LNCaP clone FGC (cell line): ENCODE measurements at regions not wholly inside any gene's neighbourhood (a gene's known extent, or its start where the extent isn't known, plus 50 kb on each side); places are given as distances from the start of the nearest gene placed in this dataset.

Source experiments
- DNase-seq: peaks from one replicate; pipeline ENCODE4 v3.0.0-alpha.2; 2011; ENCODE audit warnings: low read depth
- H3K4me3 ChIP-seq: 2 replicates; pipeline ENCODE4 v1.5.1; 2011; ENCODE audit warnings: mild to moderate bottlenecking, low read depth, low read length, control low read depth
- CTCF ChIP-seq: IDR thresholded peaks from 2 replicates; pipeline ENCODE4 v1.5.1; 2012; ENCODE audit warnings: mild to moderate bottlenecking; ENCODE audit not compliant: control insufficient read depth, insufficient read depth; ENCODE audit errors: extremely low read depth

- no peak overlapping the region for H3K4me3 ChIP-seq
- TF ChIP-seq CTCF = no peak
- no peak for DNase-seq
Observed at GRCh38 chr5:56507351-56507930, 274.3 kb upstream of the ANKRD55 start.

DNA sequence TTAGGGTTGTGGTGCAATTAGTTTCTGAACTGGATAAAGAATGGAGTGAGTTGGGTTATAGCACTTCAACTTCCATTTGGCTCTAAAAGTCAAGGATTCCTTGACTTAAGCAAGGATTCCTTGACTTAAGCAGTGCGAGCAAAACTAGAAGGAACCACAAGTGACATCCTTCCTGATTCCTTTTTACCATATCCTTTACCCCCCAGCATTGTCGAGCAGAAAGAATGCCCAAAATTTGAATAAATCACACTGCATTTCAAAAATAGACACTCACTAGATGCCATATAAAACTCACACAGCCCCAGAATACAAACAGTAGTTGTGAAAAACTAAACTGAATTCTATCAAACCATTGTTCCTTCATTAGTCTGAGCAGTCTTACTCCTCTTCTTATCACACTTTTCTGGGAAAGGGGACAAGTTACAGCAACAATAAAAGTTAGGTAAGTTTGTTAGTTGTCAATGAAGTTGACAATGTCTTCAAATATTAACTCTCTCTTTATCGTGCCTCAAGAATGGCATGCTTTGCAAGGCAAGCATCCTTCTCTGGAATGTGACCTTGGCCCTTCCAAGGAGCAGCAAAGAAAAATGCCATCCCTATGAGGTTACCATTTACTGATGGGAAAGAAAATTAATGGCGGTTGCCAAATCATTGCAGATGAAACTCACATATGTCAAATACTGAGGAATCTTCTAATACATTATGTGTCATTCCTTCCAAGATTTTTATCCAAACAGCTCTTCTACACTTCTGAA is 273.3 kb upstream of the ANKRD55 start:
- no peak overlapping the region for H3K4me3 ChIP-seq
- TF ChIP-seq CTCF = no peak
- DNase-seq = no peak

- no peak overlapping the region for H3K4me3 ChIP-seq
- no peak for TF ChIP-seq CTCF
- DNase-seq = no peak
Observed at GRCh38 chr5:56503929-56504328, 270.8 kb upstream of the ANKRD55 start.

DNA sequence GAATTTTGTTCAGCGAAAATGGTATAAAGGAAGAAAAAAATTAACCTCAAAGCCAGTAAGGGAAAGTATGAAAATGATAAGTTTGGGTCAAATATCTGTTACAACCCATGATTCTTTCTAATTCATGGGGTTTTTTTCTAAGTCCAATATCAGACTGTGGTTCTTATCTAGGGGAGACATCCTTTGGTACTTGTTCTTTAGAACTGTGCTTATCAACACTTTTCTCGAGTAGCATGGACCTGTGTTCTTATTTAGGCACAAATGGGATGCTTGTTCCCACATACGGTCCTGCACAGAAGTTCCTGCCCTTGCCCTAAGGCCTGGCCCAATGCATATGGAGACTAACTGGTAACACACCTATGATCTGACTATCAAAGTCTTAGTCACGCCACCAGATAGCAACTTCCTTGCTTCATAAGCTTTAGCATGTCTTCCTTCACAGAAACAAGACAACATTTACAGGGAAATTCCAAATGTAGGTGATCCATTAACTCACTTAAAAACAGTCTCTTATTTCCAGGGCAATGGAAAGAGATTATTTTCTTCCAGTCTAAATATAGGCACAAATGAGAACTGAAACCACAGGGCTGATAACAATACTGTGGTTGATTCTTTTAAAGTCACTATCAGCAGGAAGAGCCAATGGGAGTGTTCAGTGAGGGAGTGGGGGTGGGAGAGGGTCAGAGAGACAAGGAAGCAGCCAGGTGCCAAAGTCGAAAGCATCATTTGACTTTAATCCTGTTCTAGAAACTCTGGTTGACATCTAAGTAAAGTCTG is 268.8 kb upstream of the ANKRD55 start:
- no peak overlapping the region for H3K4me3 ChIP-seq
- no peak for DNase-seq
- TF ChIP-seq CTCF = no peak

DNA sequence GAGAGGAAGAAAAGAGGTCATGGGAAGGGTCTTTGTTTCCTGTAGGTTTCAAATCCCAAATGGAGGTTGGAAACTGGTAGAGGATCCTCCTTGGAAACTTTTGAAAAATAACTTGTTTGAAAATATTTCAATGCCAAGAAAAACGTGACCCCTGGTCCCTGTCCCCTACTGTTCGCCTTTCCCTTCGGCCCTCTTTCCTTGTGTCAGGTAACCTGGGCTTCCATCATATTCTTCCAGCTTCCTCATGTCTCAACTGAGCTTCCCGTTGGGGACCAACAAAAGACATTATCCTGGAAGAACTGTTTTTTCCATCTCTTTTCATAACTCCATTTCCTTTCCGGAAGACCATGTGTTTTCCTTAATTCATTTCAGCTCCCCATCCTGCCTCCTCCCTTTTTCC is 266.8 kb upstream of the ANKRD55 start:
- TF ChIP-seq CTCF = no peak
- DNase-seq = no peak
- H3K4me3 ChIP-seq = no peak overlapping the region

DNA sequence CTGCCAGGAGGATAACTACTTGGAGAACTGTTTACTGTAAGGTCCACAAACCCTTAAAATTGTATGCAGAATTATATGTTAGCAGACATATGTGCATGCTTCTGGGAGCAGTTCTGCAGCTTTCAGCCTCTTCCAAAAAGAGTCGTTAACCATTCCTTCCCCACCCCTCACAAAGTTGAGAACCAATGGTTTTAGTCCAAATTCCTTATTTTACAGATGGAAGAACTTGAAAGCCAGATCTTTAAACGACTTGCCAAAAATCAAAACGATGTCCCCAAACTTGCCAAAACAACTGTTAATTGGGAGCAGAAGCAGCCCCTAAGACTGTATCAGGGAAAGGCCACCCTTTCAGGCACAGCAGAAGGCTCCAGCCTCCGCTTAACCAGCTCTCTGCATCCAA is 266.4 kb upstream of the ANKRD55 start:
- TF ChIP-seq CTCF = no peak
- no peak for DNase-seq
- no peak overlapping the region for H3K4me3 ChIP-seq
